ENCODE measurements at regions not wholly inside any gene's neighbourhood (a gene's known extent, or its start where the extent isn't known, plus 50 kb on each side); places are given as distances from the start of the nearest gene placed in this dataset.

DNA sequence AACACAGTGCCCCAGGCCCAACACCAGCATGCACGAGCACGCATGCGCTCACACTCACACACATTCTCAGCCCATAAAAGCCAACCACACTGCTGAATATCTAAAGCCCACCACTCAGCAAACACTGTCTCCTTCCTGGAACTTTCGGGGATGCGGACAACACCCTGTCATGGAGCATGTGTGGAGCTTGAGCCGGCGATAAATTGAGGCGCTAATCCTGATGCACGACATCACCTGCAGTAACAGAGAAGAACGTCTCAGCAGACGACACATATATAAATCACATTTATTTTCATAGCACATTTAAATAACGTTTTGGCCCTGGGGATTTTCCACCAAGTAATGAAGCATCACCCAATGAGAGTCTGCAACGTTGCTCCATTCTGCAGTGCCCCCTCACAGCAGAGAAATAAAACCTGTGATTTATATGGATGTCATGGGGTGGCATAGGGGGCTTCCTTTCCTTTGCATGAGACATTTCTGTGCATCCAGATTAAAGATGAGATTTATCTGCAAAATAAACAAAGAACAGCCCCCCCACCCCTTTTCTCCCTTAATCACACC is 267.7 kb upstream of the NFE2L3 start:
- intact Hi-C loops (cut with DNase I): loop anchor here (10.0 kb wide), 1 partner anchor 790 kb away; no protein-coding TSS in a partner anchor
- WGBS: 85% methylated on average over 13 of the region's 13 CpGs
- Histone ChIP-seq H3K27ac (replicated peaks in 1 of 4) (no peak overlapping the region), H3K27me3 (peaks cover 0 to 84% (median 4%) of the 10 kb centered on the region in 4 donors), H3K36me3 (no peaks in the 10 kb centered on the region), H3K4me1 (no peaks in the 10 kb centered on the region), H3K4me3 (no peak overlapping the region), H3K9me3 (no peaks in the 10 kb centered on the region)
- TF ChIP-seq POLR2A (IDR thresholded peaks at IDR 0.05; ENCODE audit: low read depth): no peak
- no peak for TF ChIP-seq POLR2AphosphoS5 (IDR thresholded peaks at IDR 0.05)
- TF ChIP-seq EP300 (IDR thresholded peaks at IDR 0.05): no peak
- TF ChIP-seq, protein P1, sequence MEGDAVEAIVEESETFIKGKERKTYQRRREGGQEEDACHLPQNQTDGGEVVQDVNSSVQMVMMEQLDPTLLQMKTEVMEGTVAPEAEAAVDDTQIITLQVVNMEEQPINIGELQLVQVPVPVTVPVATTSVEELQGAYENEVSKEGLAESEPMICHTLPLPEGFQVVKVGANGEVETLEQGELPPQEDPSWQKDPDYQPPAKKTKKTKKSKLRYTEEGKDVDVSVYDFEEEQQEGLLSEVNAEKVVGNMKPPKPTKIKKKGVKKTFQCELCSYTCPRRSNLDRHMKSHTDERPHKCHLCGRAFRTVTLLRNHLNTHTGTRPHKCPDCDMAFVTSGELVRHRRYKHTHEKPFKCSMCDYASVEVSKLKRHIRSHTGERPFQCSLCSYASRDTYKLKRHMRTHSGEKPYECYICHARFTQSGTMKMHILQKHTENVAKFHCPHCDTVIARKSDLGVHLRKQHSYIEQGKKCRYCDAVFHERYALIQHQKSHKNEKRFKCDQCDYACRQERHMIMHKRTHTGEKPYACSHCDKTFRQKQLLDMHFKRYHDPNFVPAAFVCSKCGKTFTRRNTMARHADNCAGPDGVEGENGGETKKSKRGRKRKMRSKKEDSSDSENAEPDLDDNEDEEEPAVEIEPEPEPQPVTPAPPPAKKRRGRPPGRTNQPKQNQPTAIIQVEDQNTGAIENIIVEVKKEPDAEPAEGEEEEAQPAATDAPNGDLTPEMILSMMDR (IDR thresholded peaks at IDR 0.05): no peak
- no peak for DNase-seq (ENCODE audit: extremely low spot score)

DNA sequence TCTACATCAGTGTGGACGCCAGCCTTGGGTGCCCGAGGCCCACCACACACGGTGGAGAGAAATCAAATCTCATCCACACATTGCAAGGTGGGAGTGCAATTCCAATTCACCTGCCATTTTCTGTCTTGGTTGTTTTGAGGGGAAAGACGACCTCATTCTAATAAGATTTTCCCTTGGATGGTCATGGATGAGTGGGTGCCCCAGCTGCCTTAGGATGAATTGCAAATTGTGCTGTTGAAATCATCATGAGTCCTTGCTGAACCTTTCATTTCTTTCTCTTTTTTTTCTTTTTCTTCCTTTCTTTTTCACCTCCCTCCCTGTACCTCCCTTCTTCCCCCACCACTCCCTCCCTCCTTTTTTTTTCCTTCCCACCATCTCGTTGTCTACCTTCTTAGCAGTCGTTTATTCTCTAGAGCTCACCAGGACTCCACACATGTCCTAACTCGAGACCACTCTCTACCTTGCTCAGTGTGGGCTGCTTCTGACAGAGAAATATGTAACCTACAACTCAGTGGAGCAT is 266.9 kb upstream of the NFE2L3 start:
- TF ChIP-seq POLR2AphosphoS5 (IDR thresholded peaks at IDR 0.05) (no peak), POLR2A (IDR thresholded peaks at IDR 0.05; ENCODE audit: low read depth) (no peak), EP300 (IDR thresholded peaks at IDR 0.05) (no peak)
- TF ChIP-seq, protein P1 (IDR thresholded peaks at IDR 0.05): no peak
- Histone ChIP-seq H3K36me3 (no peaks in the 10 kb centered on the region), H3K27me3 (peaks cover 0 to 91% (median 4%) of the 10 kb centered on the region in 4 donors), H3K9me3 (no peaks in the 10 kb centered on the region), H3K4me3 (no peak overlapping the region), H3K4me1 (no peaks in the 10 kb centered on the region), H3K27ac (replicated peaks in 1 of 4) (no peak overlapping the region)
- WGBS: 77% methylated on average over 7 of the region's 7 CpGs
- intact Hi-C loops (cut with DNase I): loop anchor here (10.0 kb wide), 1 partner anchor 790 kb away; no protein-coding TSS in a partner anchor
- no peak for DNase-seq (ENCODE audit: extremely low spot score)

DNA sequence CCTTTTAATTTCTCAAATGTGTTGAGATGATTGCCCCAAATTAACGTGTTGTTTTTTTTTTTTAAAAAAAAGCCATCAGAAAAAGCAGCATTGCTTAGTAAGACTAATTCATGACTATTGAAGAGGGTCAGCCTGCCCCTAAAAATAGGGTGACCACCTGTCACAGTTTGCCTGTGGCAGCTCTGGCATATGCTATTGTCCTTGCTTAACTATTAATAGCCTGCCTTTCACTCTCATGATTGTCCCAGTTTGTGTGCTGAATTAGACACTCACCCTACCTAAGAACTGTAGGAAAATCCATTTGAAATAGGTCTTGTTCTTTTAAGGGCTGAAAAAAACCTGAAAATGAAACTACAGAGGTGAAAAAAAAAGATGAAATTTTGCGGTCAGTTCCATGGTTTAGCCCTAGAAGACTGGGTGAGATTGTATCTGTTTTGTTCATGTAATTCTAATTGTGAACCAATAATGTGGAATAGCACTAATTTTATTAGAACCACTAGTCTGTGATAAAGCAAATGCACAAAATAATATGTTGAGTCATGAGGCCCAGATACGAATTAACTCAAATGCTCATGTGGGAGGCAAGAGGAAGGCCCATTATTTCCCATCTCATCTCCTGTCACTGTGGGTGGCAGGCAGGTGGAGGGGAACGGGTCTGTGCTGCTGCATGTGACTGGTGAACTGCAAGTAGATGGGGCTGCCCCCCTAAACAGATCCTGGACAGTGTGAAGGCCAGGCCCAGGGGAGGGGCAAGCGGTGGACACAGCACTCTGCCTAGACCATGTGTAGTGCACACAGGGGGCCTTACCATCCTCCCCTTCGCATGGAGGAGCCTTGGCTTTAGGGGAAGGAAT is 265.4 kb upstream of the NFE2L3 start:
- TF ChIP-seq POLR2AphosphoS5 (IDR thresholded peaks at IDR 0.05) (no peak), POLR2A (IDR thresholded peaks at IDR 0.05; ENCODE audit: low read depth) (no peak), EP300 (IDR thresholded peaks at IDR 0.05) (no peak)
- TF ChIP-seq, protein P1 (IDR thresholded peaks at IDR 0.05): no peak
- 76% methylated on average over 5 of the region's 6 CpGs for WGBS
- Histone ChIP-seq H3K4me1 (no peaks in the 10 kb centered on the region), H3K27ac (replicated peaks in 1 of 4) (no peak overlapping the region), H3K4me3 (no peak overlapping the region), H3K9me3 (no peaks in the 10 kb centered on the region), H3K36me3 (no peaks in the 10 kb centered on the region), H3K27me3 (peaks cover 0 to 80% (median 4%) of the 10 kb centered on the region in 4 donors)
- no peak for DNase-seq (ENCODE audit: extremely low spot score)
- intact Hi-C loops (cut with DNase I): loop anchor here (10.0 kb wide), 1 partner anchor 788 kb away; no protein-coding TSS in a partner anchor

DNA sequence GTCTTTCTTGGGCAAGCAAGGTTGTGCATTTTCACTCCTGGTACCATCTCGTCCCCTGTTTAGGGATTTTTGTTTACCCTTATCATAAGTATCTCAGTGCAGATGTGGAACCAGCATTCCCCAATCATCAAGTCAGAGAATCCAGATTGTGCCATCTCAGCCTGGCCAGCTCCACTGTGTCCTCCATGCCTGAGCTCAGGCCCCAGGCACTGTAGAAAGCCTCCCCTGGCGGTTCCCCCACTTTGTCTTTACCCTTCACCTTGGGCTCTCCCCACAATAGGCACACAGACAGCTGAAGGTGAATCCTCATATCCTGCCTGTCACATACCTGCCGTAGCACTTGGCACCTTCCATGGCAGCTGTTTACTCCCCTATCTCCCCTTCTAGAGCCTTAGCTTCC is 264.7 kb upstream of the NFE2L3 start:
- intact Hi-C loops (cut with DNase I): loop anchor here (10.0 kb wide), 1 partner anchor 788 kb away; no protein-coding TSS in a partner anchor
- peaks cover 0 to 74% (median under 1%) of the 10 kb centered on the region in 4 donors for H3K27me3 ChIP-seq

More for the DNA sequence above, 264.7 kb upstream of the NFE2L3 start:
- Histone ChIP-seq H3K36me3 (no peaks in the 10 kb centered on the region), H3K4me3 (no peak overlapping the region), H3K4me1 (no peaks in the 10 kb centered on the region), H3K9me3 (no peaks in the 10 kb centered on the region), H3K27ac (replicated peaks in 1 of 4) (no peak overlapping the region)
- no peak for DNase-seq (ENCODE audit: extremely low spot score)
- WGBS: 73% methylated on average over 3 of the region's 3 CpGs
- TF ChIP-seq POLR2AphosphoS5 (IDR thresholded peaks at IDR 0.05): no peak
- TF ChIP-seq EP300 (IDR thresholded peaks at IDR 0.05): no peak
- TF ChIP-seq, protein P1 (IDR thresholded peaks at IDR 0.05): no peak
- no peak for TF ChIP-seq POLR2A (IDR thresholded peaks at IDR 0.05; ENCODE audit: low read depth)
